ENCODE measurements at regions not wholly inside any gene's neighbourhood (a gene's known extent, or its start where the extent isn't known, plus 50 kb on each side); places are given as distances from the start of the nearest gene placed in this dataset.

- no peaks in the 10 kb centered on the region for H3K36me3 ChIP-seq
- no peak overlapping the region for H3K4me3 ChIP-seq
- intact Hi-C loops (cut with DNase I), result no loop called here
- ATAC-seq (no peak), DNase-seq (no peak)
- H3K4me1 ChIP-seq, result peaks cover 0 to 6% (median 0%) of the 10 kb centered on the region in 9 donors
- 84 to 90% methylated on average over 6 of the region's 6 CpGs for WGBS, 2 donors
- peaks cover 0 to 55% (median 38%) of the 10 kb centered on the region in 7 donors for H3K27me3 ChIP-seq
- H3K27ac ChIP-seq, result no peak overlapping the region
- no peaks in the 10 kb centered on the region for H3K9me3 ChIP-seq
- TF ChIP-seq, protein P1, sequence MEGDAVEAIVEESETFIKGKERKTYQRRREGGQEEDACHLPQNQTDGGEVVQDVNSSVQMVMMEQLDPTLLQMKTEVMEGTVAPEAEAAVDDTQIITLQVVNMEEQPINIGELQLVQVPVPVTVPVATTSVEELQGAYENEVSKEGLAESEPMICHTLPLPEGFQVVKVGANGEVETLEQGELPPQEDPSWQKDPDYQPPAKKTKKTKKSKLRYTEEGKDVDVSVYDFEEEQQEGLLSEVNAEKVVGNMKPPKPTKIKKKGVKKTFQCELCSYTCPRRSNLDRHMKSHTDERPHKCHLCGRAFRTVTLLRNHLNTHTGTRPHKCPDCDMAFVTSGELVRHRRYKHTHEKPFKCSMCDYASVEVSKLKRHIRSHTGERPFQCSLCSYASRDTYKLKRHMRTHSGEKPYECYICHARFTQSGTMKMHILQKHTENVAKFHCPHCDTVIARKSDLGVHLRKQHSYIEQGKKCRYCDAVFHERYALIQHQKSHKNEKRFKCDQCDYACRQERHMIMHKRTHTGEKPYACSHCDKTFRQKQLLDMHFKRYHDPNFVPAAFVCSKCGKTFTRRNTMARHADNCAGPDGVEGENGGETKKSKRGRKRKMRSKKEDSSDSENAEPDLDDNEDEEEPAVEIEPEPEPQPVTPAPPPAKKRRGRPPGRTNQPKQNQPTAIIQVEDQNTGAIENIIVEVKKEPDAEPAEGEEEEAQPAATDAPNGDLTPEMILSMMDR (IDR thresholded peaks at IDR 0.05), result no peak
Measured at GRCh38 chr4:8685831-8686230, 93.3 kb downstream of the CPZ start.

DNA sequence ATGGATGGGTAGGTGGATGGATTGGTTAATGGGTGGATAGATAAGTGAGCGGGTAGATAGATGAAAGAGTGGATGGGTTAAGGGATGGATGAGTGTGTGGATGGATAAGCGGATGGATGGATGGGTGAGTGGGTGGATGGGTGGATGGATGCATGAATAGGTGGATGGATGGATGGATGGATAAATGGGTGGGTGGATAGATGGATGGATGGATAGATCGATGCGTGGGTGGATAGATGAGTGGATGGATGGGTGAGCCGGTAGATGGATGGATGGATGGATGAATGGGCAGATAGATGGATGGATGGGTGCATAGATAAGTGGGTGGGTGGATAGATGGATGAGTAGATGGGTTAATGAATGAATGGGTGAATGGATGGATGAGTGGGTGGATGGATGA lies 90.9 kb downstream of the CPZ start:
- ATAC-seq (no peak), DNase-seq (no peak)
- H3K4me1 ChIP-seq, result peaks cover 0 to 6% (median 0%) of the 10 kb centered on the region in 9 donors
- intact Hi-C loops (cut with DNase I), result no loop called here
- H3K36me3 ChIP-seq, result no peaks in the 10 kb centered on the region
- 92% methylated on average over 5 of the region's 5 CpGs for whole genome bisulfite sequencing, 2 donors
- TF ChIP-seq, protein P1 (IDR thresholded peaks at IDR 0.05), result no peak
- H3K27me3 ChIP-seq, result peaks cover 0 to 41% (median 25%) of the 10 kb centered on the region in 7 donors
- H3K9me3 ChIP-seq, result no peaks in the 10 kb centered on the region
- H3K27ac ChIP-seq, result no peak overlapping the region
- H3K4me3 ChIP-seq, result no peak overlapping the region

DNA sequence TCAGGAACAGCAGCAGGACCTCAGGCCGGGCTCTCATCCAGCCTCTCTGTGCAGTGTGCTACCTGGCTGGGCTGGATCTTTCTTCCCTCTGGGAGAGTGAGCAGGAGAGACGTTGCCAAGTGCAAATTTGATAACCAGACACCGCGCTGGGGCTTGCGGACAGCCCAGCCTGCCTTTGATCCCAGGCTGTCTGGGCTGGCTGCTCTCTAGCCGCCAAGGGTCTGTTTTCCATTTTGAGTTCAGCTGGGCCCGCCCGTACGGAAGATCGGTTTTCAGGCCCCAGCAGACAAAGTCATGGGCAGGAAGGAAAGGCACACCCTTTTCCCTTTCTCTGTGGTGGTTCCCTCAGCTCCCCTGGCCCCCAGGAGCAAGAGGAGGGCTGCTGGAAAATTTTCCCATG lies 90.2 kb downstream of the CPZ start:
- intact Hi-C loops (cut with DNase I), result no loop called here
- H3K9me3 ChIP-seq, result no peaks in the 10 kb centered on the region
- no peaks in the 10 kb centered on the region for H3K36me3 ChIP-seq
- H3K4me3 ChIP-seq, result no peak overlapping the region
- peaks cover 0 to 6% (median 0%) of the 10 kb centered on the region in 9 donors for H3K4me1 ChIP-seq
- peak in 4 of 8 donors; percentile 17 to 74 (median 38) for ATAC-seq
- H3K27ac ChIP-seq, result no peak overlapping the region
- TF ChIP-seq, protein P1 (IDR thresholded peaks at IDR 0.05), result no peak
- peaks cover 0 to 34% (median 17%) of the 10 kb centered on the region in 7 donors for H3K27me3 ChIP-seq
- DNase-seq, result no peak
- WGBS, 2 donors, result 29 to 35% methylated on average over 10 of the region's 10 CpGs

GRCh38 chr4:8682296-8682695 lies 89.7 kb downstream of the CPZ start:
- Histone ChIP-seq H3K4me3 (no peak overlapping the region), H3K36me3 (no peaks in the 10 kb centered on the region), H3K27ac (no peak overlapping the region), H3K4me1 (peaks cover 0 to 6% (median 0%) of the 10 kb centered on the region in 9 donors), H3K9me3 (no peaks in the 10 kb centered on the region), H3K27me3 (peaks cover 0 to 30% (median 13%) of the 10 kb centered on the region in 7 donors)
- intact Hi-C loops (cut with DNase I), result no loop called here
- DNase-seq (no peak), ATAC-seq (no peak)
- TF ChIP-seq, protein P1 (IDR thresholded peaks at IDR 0.05), result no peak
- WGBS, 2 donors, result 79 to 81% methylated on average over 4 of the region's 4 CpGs

Measured in heart right ventricle (tissue), 16 donors.